CD4-positive, alpha-beta T cell treated with Interleukin-10 for 1 hour (primary cell): ENCODE measurements at regions not wholly inside any gene's neighbourhood (a gene's known extent, or its start where the extent isn't known, plus 50 kb on each side); places are given as distances from the start of the nearest gene placed in this dataset.

Source experiments
- DNase-seq: peaks from one replicate; pipeline ENCODE4 v3.0.0-alpha.2; 2020

GRCh38 chr4:59936566-59936965, 1263.6 kb upstream of the ADGRL3 start:
- no peak for DNase-seq

DNA sequence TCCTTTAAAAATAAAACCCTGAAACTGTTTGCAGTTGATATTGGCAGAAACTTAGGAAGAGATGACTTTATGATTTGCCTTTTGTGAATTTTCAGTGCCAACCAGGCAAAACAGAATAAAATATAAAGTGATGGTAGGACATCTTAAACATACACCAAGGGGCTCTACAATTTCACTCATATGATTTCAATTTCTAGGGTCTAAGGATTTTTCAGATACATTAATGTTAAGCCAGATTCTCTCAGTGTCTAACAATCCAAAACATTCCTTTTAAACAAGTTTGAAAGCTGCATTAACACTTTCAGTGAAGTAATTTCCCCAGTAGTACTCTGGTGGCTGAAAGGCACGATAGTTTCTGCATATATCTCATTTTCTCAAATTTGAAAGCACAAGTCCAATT, 1262.0 kb upstream of the ADGRL3 start:
- no peak for DNase-seq

DNA sequence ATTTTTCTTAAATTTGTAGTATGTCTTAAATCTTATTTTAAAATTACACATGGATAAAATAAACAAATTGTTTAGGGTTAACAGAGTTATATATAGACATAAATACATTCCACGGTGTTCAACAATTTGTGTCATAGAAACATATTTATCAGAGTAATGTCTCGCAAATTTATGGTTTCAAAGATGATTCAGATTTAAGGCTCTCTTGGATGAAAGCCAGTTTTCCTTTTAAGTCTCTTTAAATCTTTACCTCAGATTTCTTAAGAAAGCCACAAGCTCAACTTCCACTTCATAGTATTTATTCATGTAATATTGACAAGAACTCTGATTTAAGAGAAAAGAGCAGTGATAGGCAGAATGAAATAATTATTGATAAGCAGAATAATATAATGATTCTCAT, 1254.8 kb upstream of the ADGRL3 start:
- DNase-seq, result no peak

- DNase-seq, result no peak
Observed at GRCh38 chr4:59945716-59946115, 1254.4 kb upstream of the ADGRL3 start.

GRCh38 chr4:59956366-59956765, 1243.8 kb upstream of the ADGRL3 start:
- DNase-seq, result no peak

GRCh38 chr4:59960143-59960542, 1240.0 kb upstream of the ADGRL3 start:
- DNase-seq, result no peak

DNA sequence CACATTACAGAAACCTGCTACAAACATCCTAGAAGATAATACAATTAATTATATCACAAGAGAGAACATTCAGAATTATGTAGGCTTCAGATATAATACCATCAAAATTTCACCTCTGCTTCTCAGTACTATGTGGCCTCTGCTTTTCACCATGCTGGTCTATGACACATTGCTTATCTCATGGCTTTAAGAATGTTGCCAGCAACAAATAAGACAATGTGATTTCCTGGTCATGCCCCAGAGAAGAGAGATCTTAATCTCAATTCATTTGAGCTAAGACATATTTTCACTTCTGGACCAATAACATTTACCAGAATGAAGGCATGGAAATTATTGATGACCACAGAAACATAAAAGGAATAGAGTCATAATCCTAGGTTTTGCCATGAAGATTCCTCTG, 1233.4 kb upstream of the ADGRL3 start:
- no peak for DNase-seq

DNA sequence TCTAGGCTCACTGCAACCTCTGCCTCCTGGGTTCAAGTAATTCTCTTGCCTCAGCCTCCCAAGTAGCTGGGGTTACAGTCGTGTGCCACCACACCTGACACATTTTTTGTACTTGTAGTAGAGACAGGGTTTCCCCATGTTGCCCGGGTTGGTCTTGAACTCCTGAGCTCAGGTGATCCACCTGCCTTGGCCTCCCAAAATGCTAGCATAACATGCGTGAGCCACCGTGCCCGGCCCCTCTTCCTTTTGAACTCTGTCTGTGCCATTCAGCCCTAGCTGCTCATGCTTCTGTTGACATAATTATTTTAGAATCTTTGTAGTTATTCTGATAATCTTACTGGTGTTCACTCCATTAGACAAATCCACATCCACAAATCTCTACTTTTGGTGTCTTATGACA, 1231.3 kb upstream of the ADGRL3 start:
- no peak for DNase-seq

- no peak for DNase-seq
Observed at GRCh38 chr4:59969909-59970308, 1230.2 kb upstream of the ADGRL3 start.

DNA sequence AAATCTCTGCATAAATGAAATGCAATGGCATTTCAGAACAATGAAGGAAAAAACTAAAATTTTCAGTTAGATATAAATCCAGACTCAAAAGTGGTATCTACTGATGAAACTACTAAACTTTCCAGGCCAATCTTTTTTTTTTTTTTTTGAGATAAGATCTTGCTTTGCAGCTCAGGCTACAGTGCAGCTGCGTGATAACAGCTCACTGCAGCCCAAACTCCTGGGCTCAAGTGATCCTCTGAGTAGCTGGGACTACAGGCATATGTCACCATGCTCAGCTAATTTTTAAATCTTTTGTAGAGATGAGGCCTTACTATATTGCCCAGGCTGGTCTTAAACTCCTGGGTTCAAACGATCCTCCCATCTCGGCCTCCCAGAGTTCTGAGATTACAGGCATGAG, 1228.2 kb upstream of the ADGRL3 start:
- no peak for DNase-seq

DNA sequence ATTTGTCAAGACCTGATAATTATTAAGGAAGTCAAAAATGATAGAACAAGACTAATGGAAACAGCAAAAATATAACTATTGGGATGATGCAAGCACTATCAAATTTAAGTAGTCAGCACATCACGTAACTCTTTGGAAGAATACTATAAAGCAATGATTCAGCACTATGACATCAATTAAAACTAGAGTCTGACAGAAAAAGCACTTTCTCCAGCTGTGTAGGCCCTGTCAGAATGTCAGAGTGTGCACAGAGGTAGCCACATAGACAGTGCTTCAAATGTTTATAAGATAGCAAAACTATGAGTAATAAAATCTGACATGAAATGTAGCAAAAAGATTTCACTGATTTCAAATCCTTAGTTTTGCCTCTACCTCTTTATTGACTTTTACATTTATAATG, 1226.6 kb upstream of the ADGRL3 start:
- no peak for DNase-seq

- no peak for DNase-seq
Observed at GRCh38 chr4:59979061-59979460, 1221.1 kb upstream of the ADGRL3 start.

DNA sequence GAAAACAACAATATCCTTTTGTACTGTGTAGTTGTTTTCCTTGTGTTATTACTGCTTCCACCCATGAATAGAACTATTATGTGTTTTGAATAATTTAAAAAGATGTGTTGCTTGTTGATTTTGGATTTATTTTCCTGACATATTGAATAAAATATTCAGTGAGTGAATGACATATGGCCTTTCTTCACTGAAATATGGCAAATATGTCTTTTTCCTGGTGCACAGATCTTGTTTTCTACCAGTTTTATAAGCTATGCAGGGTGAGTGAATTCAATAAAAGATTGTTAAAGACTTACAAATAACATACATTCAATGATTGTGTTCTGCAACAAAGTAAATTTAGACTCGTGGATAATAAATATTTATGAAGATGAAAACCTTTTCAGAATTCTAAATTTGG, 1216.3 kb upstream of the ADGRL3 start:
- no peak for DNase-seq

- no peak for DNase-seq
Observed at GRCh38 chr4:59987289-59987688, 1212.8 kb upstream of the ADGRL3 start.

DNA sequence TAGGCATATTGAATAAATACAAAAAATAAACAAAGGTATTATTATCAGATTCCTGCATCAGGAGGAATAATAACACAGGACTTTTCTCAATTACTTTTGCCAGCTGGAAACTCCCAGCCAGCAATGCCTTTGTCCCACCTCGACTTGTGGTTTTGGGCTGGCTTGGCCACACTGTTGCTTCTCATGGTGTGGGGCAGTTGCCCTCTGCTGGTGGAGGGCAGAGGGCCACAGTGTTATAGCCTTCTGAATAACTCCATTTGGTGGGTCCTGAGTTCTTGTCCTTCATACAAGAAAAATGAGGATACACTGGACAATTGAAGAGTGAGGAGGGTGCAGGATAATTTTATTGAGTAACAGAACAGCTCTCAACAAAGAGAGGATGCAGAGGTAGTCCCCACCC, 1206.0 kb upstream of the ADGRL3 start:
- DNase-seq, result no peak

GRCh38 chr4:60002603-60003337, 1197.4 kb upstream of the ADGRL3 start:
- DNase-seq, result no peak

GRCh38 chr4:60013464-60014184, 1186.5 kb upstream of the ADGRL3 start:
- no peak for DNase-seq

- DNase-seq, result no peak
Observed at GRCh38 chr4:60016971-60017370, 1183.2 kb upstream of the ADGRL3 start.

DNA sequence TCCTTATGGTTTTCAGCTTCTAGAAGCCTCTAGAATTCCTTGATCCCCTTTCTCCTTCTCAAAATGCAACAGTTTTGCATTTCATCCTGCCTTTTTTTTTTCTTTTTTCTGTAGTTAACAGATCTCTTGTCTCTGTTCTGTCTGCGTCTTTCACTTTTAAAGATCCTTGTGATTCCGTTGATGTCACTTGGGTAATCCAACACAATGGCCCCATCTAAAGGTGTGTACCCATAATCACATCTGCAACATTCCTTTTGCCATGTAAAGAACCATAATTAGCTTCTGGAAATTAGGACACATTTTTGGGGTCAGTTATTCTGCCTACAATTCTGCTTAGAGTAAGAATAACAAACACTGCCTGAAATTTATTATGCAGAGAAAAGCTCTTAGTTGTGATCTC, 1180.9 kb upstream of the ADGRL3 start:
- DNase-seq, result no peak

DNA sequence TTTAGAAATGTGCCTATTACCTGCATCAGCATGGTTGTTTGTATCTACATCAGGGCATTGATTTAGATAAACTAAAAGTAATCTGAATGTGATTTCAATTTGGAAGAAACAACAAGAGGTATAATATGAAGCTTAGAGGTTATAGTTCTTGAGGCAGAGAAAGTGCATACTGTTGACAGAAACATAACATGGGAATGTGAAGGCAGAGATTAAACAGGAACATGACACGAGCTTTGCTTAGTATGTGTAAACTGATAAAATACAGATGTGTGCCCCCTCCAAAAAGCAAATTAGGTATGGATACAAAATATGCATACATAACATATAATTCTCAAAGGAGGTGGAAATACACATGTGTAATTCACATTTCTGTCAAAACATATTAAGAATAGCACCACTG, 1180.2 kb upstream of the ADGRL3 start:
- no peak for DNase-seq

DNA sequence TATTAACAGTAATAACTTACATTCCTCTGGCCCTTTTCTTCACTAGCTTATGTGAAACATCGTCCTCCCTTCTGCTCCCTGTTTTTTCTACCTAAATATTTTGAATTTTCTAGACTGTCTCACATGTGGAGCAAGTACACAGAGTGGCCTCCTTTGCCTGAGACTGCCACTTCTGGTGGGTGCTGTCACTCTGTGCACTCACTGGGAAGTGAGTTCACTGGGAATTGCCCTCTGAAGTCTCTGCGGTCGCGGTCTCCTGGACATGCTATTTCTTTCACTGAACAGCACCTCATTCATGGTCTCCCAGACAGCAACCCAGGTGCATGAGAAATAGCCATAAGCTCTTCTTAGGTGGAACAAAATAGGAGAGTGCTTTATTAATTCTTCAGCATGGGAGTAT, 1179.7 kb upstream of the ADGRL3 start:
- DNase-seq, result no peak

DNA sequence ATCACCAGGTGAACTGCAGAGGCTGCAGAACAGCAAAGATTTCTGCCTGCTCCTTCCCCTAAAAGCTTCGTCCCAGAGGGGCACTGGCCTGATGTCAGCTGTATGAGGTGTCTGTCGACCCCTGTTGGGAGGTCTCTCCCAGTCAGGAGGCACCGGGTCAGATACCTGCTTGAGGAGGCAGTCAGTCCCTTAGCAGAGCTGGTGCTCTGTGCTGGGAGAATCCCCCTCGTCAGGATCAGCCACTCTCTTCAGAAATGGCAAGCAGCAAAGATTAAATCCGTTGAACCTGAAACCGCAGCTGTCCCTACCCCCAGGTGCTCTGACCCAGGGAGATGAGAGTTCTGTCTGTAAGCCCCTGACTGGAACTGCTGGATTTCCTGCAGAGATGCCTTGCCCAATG, 1166.3 kb upstream of the ADGRL3 start:
- DNase-seq, result no peak

DNA sequence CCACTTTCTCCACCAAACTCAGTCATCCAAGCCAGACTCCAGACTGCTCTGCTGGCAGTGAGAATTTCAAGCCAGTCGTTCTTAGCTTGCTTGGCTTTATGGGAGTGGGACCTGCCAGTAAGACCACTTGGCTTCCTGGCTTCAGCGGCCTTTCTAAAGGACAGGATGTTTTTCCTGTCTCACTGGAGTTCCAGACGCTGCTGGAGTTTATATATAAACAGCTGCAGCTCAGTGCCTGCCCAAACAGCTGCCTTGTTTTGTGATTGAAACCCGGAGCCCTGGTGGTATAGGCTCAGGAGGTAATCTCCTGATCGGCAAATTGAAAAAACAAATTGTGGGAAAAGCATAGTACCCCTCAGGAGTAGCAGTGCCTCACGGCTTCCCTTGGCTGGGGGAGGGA, 1165.8 kb upstream of the ADGRL3 start:
- no peak for DNase-seq

DNA sequence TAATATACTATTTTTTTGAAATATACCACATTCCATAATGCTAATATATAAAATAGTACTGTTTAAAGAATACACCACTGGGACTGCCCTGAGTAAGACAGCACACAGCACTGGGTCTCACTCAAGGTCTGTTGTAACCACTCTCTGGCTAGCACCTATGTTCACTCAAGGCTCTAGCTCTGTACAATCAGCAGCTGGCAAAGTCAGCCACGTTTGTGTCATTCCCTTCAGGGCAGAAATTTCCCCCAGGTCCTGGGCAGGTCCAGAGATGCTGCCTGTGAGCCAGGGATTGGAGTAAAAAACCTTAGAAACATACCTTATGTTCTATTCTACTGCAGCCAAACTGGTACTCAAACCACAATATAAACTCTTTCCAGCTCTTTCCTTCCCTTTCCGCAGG, 1160.2 kb upstream of the ADGRL3 start:
- DNase-seq, result no peak

DNA sequence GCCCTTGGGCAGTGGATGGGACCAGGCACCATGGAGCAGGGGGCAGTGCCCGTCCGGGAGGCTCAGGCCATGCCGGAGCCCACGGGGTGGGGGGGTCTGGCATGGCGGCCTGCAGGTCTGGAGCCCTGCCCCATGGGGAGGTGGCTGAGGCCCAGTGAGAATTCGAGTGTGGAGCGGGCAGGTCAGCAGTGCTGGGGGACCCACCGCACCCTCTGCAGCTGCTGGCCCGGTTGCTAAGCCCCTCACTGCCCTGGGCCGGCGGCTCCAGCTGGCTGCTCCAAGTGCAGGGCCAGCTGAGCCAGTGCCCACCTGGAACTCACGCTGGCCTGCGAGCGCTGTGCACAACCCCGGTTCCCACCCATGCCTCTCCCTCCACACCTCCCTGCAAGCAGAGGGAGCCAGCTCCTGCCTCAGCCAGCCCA, 1157.9 kb upstream of the ADGRL3 start:
- no peak for DNase-seq
